Endothelial cell of umbilical vein (primary cell): ENCODE measurements at regions not wholly inside any gene's neighbourhood (a gene's known extent, or its start where the extent isn't known, plus 50 kb on each side); places are given as distances from the start of the nearest gene placed in this dataset.

ENCODE experiments used
- BruUV-seq: library from RNA; stranded (reverse); fragments of 400-500 nt; replicated peaks from 2 replicates; lab custom pipeline; 2021; lab: Mats Ljungman, UMichigan
- CTCF ChIA-PET: fragments of 300-600, 350-600 bp; sonication (Branson Sonifier 250); formaldehyde crosslinking; loops from one replicate; lab custom pipeline; 2021; ENCODE audit warnings: antibody characterized with exemption, inconsistent platforms; lab: Charles Lee
- POLR2A ChIA-PET: fragments of 300-600, 350-600 bp; sonication (Branson Sonifier 250); formaldehyde crosslinking; loops from one replicate; lab custom pipeline; 2021; ENCODE audit warnings: antibody characterized with exemption, inconsistent platforms; lab: Charles Lee
- DNase-seq: peaks from one replicate; pipeline ENCODE4 v3.0.0-alpha.2; 2011; ENCODE audit warnings: low read depth, low spot score
- FAIRE-seq: peaks from 2 replicates; lab custom pipeline; 2011; peaks lifted over from hg19 to GRCh38; lab: Jason Lieb, UNC
- H2AFZ ChIP-seq: 2 replicates; pipeline ENCODE4 v1.6.0; 2012; ENCODE audit warnings: low read depth, low read length, control low read depth, inconsistent platforms
- H3K27ac ChIP-seq: 2 replicates; pipeline ENCODE4 v1.5.1; 2011; ENCODE audit warnings: low read depth, mild to moderate bottlenecking, control low read depth, low read length, moderate library complexity; ENCODE audit not compliant: insufficient read depth
- H3K27me3 ChIP-seq, 2 experiments: 2 replicates each; pipeline versions ENCODE4 v1.6.0 to v1.6.1; 2011; ENCODE audit warnings: low read length in 2 of 2, mixed read lengths in 1 of 2; ENCODE audit not compliant: control insufficient read depth in 2 of 2, insufficient read depth in 2 of 2
- H3K36me3 ChIP-seq, 2 experiments: 2 replicates in 1 of 2; 3 replicates in 1 of 2; pipeline ENCODE4 v1.5.1; 2011; ENCODE audit warnings: low read length in 2 of 2, mild to moderate bottlenecking in 1 of 2, moderate library complexity in 1 of 2; ENCODE audit not compliant: control insufficient read depth in 2 of 2, insufficient read depth in 2 of 2; ENCODE audit errors: extremely low read depth in 1 of 2
- H3K4me1 ChIP-seq: 3 replicates; pipeline ENCODE4 v1.5.1; 2011; ENCODE audit warnings: mild to moderate bottlenecking, low read length; ENCODE audit not compliant: control insufficient read depth, insufficient read depth; ENCODE audit errors: extremely low read depth
- H3K4me2 ChIP-seq: 2 replicates; pipeline ENCODE4 v1.6.1; 2011; ENCODE audit warnings: low read length, control low read depth, mixed read lengths; ENCODE audit not compliant: insufficient read depth
- H3K4me3 ChIP-seq, 3 experiments: fragments of 200-600 bp in 1 of 3; sonication (generic), shearing (Covaris generic) in 1 of 3; replicated peaks in 1 of 3; 2 replicates each; pipeline ENCODE4 v1.5.1; 2011 to 2016; ENCODE audit warnings: control low read depth in 3 of 3, low read length in 3 of 3, mild to moderate bottlenecking in 2 of 3, inconsistent platforms in 1 of 3, low read depth in 1 of 3, moderate library complexity in 1 of 3; ENCODE audit not compliant: insufficient read depth in 1 of 3
- H3K79me2 ChIP-seq: 2 replicates; pipeline ENCODE4 v1.6.0; 2012; ENCODE audit warnings: low read length, inconsistent platforms; ENCODE audit not compliant: control insufficient read depth, insufficient read depth
- H3K9ac ChIP-seq: replicated peaks from 2 replicates; pipeline ENCODE3; 2011; ENCODE audit warnings: low read length, control low read depth; ENCODE audit not compliant: insufficient read depth; ENCODE audit errors: extremely low read depth
- H3K9me1 ChIP-seq: replicated peaks from 3 replicates; pipeline ENCODE4 v1.6.0; 2011; ENCODE audit warnings: mild to moderate bottlenecking, low read length; ENCODE audit not compliant: control insufficient read depth, insufficient read depth; ENCODE audit errors: extremely low read depth
- H3K9me3 ChIP-seq: replicated peaks from 2 replicates; pipeline ENCODE4 v1.5.1; 2012; ENCODE audit warnings: low read length, inconsistent platforms; ENCODE audit not compliant: control insufficient read depth, insufficient read depth
- H4K20me1 ChIP-seq: replicated peaks from 2 replicates; pipeline ENCODE3; 2011; ENCODE audit warnings: mild to moderate bottlenecking, low read length; ENCODE audit not compliant: control insufficient read depth, insufficient read depth; ENCODE audit errors: extremely low read depth
- CTCF ChIP-seq, 2 donors: IDR thresholded peaks; 1 replicate in 1 of 2; 2 replicates in 1 of 2; pipeline ENCODE4 v1.5.1; 2011; ENCODE audit warnings: low read length in 2 of 2, mild to moderate bottlenecking in 2 of 2, moderate library complexity in 2 of 2, control low read depth in 1 of 2, inconsistent platforms in 1 of 2, low read depth in 1 of 2; ENCODE audit not compliant: insufficient read depth in 1 of 2; ENCODE audit errors: extremely low read depth in 1 of 2
- EZH2 ChIP-seq: IDR thresholded peaks from 2 replicates; pipeline ENCODE4 v1.6.1; 2012; ENCODE audit warnings: borderline replicate concordance, low read depth, mild to moderate bottlenecking, moderate library complexity, low read length, inconsistent platforms; ENCODE audit not compliant: severe bottlenecking
- FOS ChIP-seq: IDR thresholded peaks from 2 replicates; pipeline ENCODE4 v1.6.1; 2011; ENCODE audit warnings: mild to moderate bottlenecking, low read length, moderate library complexity, borderline replicate concordance; ENCODE audit not compliant: insufficient read depth
- GATA2 ChIP-seq: IDR thresholded peaks from 2 replicates; pipeline ENCODE4 v1.7.0; 2011; ENCODE audit warnings: low read depth, mild to moderate bottlenecking, moderate library complexity, mixed read lengths, low read length; ENCODE audit not compliant: insufficient read length, insufficient read depth
- JUN ChIP-seq: IDR thresholded peaks from 2 replicates; pipeline ENCODE4 v1.6.1; 2011; ENCODE audit warnings: borderline replicate concordance, low read depth; ENCODE audit not compliant: insufficient read length, insufficient read depth
- MAX ChIP-seq: IDR thresholded peaks from 2 replicates; pipeline ENCODE4 v1.6.1; 2011; ENCODE audit not compliant: insufficient read depth, insufficient read length
- MYC ChIP-seq: IDR thresholded peaks from one replicate; pipeline ENCODE4 v1.6.1; 2011; ENCODE audit warnings: mild to moderate bottlenecking, low read depth, low read length
- POLR2A ChIP-seq: IDR thresholded peaks from 2 replicates; pipeline ENCODE4 v1.6.1; 2012; ENCODE audit warnings: low read depth, mild to moderate bottlenecking, control low read depth, low read length
- POLR2AphosphoS5 ChIP-seq: IDR thresholded peaks from 2 replicates; pipeline ENCODE4 v1.6.1; 2012; ENCODE audit warnings: low read depth, mild to moderate bottlenecking, control low read depth, low read length, moderate library complexity; ENCODE audit not compliant: insufficient read depth
- dilution Hi-C: fragments of 300-500 bp; cut with MboI; formaldehyde crosslinking; loops from one replicate; pipeline ENCODE4 v1.15.0; 2019; ENCODE audit warnings: low sequenced_read_pairs; ENCODE audit not compliant: extremely low pct_ligation_motif_present
- intact Hi-C: fragments of 100-400 bp; cut with micrococcal nuclease; formaldehyde crosslinking; loops from one replicate; pipeline ENCODE4 v1.10.0; 2022

GRCh38 chr20:56797023-56797422, 167.9 kb downstream of the TFAP2C start:
- DNase-seq (no peak), FAIRE-seq (no peak)
- Histone ChIP-seq H3K79me2 (no peaks in the 10 kb centered on the region), H3K27me3 (no peaks in the 10 kb centered on the region), H2AFZ (no peak overlapping the region), H3K9me3 (no peaks in the 10 kb centered on the region), H3K9ac (no peak overlapping the region), H3K4me1 (no peaks in the 10 kb centered on the region), H3K4me2 (no peak overlapping the region), H3K27ac (no peak overlapping the region), H4K20me1 (no peaks in the 10 kb centered on the region), H3K36me3 (no peaks in the 10 kb centered on the region), H3K4me3 (no peak overlapping the region), H3K9me1 (no peaks in the 10 kb centered on the region)
- dilution Hi-C loops (no loop called here), intact Hi-C loops (no loop called here)
- ChIA-PET CTCF (no interaction called here), POLR2A (no interaction called here)
- BruUV-seq: no TSS peak
- TF ChIP-seq GATA2: no peak
- no peak for TF ChIP-seq POLR2A
- TF ChIP-seq EZH2: no peak
- TF ChIP-seq POLR2AphosphoS5: no peak
- no peak for TF ChIP-seq JUN
- TF ChIP-seq MAX: no peak
- TF ChIP-seq FOS: no peak
- no peak for TF ChIP-seq CTCF (IDR thresholded peaks at IDR 0.05; ENCODE audit: extremely low read depth in 1 of 2, insufficient read depth in 1 of 2, low read depth in 1 of 2, low read length in 2 of 2)
- TF ChIP-seq MYC: no peak
